ENCODE measurements at regions not wholly inside any gene's neighbourhood (a gene's known extent, or its start where the extent isn't known, plus 50 kb on each side); places are given as distances from the start of the nearest gene placed in this dataset.

DNA sequence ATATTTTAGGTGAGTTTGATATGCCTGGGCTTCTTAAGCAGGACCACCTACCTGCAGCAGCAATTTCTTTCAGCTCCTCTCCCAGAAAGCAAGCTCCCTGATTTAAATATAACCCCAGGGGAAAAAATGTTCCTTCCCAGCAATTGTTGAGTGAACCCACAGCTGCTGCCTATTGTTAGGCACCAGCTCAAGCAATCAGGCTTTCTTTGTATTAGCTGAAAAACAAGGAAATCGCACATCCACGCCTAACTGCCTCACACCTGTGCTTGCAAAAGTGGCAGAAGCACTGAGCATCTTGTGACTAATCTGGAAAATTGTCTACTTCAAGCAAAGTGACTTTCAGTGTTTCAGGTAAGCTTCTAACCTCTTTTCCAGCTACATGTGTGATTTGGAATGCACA is 432.2 kb downstream of the SMARCA1 start:
- TF ChIP-seq, protein P1, sequence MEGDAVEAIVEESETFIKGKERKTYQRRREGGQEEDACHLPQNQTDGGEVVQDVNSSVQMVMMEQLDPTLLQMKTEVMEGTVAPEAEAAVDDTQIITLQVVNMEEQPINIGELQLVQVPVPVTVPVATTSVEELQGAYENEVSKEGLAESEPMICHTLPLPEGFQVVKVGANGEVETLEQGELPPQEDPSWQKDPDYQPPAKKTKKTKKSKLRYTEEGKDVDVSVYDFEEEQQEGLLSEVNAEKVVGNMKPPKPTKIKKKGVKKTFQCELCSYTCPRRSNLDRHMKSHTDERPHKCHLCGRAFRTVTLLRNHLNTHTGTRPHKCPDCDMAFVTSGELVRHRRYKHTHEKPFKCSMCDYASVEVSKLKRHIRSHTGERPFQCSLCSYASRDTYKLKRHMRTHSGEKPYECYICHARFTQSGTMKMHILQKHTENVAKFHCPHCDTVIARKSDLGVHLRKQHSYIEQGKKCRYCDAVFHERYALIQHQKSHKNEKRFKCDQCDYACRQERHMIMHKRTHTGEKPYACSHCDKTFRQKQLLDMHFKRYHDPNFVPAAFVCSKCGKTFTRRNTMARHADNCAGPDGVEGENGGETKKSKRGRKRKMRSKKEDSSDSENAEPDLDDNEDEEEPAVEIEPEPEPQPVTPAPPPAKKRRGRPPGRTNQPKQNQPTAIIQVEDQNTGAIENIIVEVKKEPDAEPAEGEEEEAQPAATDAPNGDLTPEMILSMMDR (optimal IDR thresholded peaks at IDR 0.05 in 1 of 3, IDR thresholded peaks at IDR 0.05 in 1 of 3, conservative IDR thresholded peaks at IDR 0.05 in 1 of 3; ENCODE audit: extremely low read depth in 1 of 3, insufficient read depth in 2 of 3, low read length in 3 of 3) = no peak
- TF ChIP-seq EZH2 (IDR thresholded peaks at IDR 0.05; ENCODE audit: low read length) = no peak

Measured in keratinocyte (primary cell).